Tibial nerve (tissue), 4 donors: ENCODE measurements at regions not wholly inside any gene's neighbourhood (a gene's known extent, or its start where the extent isn't known, plus 50 kb on each side); places are given as distances from the start of the nearest gene placed in this dataset.

Experiments
- DNase-seq, 2 donors: peaks; one replicate each; pipeline ENCODE4 v3.0.0-alpha.2; 2019; ENCODE audit warnings: low spot score in 2 of 2
- H3K27ac ChIP-seq, 4 donors: fragments of 200-600 bp; sonication (generic) in 3 of 4; one replicate each; pipeline ENCODE4 v1.5.1; 2017 to 2019; ENCODE audit warnings: mild to moderate bottlenecking in 1 of 4
- H3K27me3 ChIP-seq, 2 donors: fragments of 200-600 bp; sonication (generic) in 1 of 2; one replicate each; pipeline versions ENCODE4 v1.5.1 to v1.6.0; 2017 to 2019
- H3K36me3 ChIP-seq, 3 donors: fragments of 200-600 bp; sonication (generic); one replicate each; pipeline ENCODE4 v1.5.1; 2018 to 2019
- H3K4me1 ChIP-seq, 4 donors: fragments of 200-600 bp; sonication (generic) in 3 of 4; one replicate each; pipeline ENCODE4 v1.5.1; 2017 to 2019
- H3K4me3 ChIP-seq, 4 donors: fragments of 200-600 bp; sonication (generic) in 3 of 4; one replicate each; pipeline ENCODE4 v1.5.1; 2017 to 2019; ENCODE audit warnings: mild to moderate bottlenecking in 1 of 4, moderate library complexity in 1 of 4
- H3K9me3 ChIP-seq, 4 donors: fragments of 200-600 bp; sonication (generic) in 3 of 4; one replicate each; pipeline ENCODE4 v1.5.1; 2017 to 2019
- CTCF ChIP-seq, 5 experiments: fragments of 200-600 bp in 3 of 5; fragments of 450-650 bp in 2 of 5; sonication (generic) in 3 of 5; IDR thresholded peaks; one replicate each; pipeline ENCODE4 v1.5.1; 2016 to 2019; ENCODE audit warnings: antibody characterized with exemption in 5 of 5, mild to moderate bottlenecking in 3 of 5, moderate library complexity in 2 of 5
- EP300 ChIP-seq, 2 donors: sonication (generic); formaldehyde crosslinking; IDR thresholded peaks; one replicate each; pipeline ENCODE4 v1.6.1; 2017; ENCODE audit warnings: antibody characterized with exemption in 2 of 2, mild to moderate bottlenecking in 1 of 2
- POLR2A ChIP-seq, 2 donors: fragments of 450-650 bp; IDR thresholded peaks; one replicate each; pipeline ENCODE4 v1.6.1; 2017; ENCODE audit warnings: antibody characterized with exemption in 2 of 2, mild to moderate bottlenecking in 2 of 2, moderate library complexity in 2 of 2
- WGBS, 2 donors: methylation state at CpG; one replicate each; pipeline ENCODE4 v1.1.5; 2018; 5-methylcytosine and 5-hydroxymethylcytosine counted together

DNA sequence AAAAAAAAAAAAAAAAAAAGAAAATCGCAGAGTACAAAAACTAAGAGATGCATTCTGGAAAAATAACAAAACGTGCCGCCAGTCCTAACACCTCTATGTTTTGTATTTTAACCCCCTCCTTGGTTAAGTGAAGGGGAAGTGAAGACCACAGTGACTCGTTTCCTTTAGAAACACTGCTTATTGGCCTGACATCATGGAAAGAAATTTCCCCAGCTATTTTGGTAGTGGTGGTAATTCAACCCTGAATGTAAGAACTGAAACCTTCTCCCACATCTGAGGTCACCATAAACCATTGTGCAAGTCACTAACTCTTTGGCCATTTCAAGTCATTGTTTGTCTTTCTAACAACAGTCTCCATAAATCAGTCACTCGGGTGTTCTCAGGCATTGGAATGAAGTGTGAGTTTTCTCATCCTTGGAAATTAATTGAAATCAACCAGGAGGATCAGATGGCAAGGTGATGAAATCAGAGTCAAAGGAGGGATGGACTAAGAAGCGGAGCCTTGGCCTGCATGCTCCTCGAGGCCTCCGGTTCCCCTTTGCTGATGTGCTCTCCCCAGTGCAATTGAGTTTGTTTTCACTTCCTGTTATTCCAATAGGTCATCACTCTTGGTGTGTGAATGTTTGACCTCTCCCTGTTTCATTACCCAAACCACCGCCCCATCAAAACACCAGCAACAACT is 443.9 kb downstream of the FGF9 start:
- TF ChIP-seq POLR2A (IDR thresholded peaks at IDR 0.05) (no peak), EP300 (IDR thresholded peaks at IDR 0.05) (peak in 1 of 2 donors; percentile 63), CTCF (IDR thresholded peaks at IDR 0.05) (no peak)
- peaks cover 0 to 5% (median 0%) of the 10 kb centered on the region in 4 donors for H3K4me1 ChIP-seq
- H3K27me3 ChIP-seq = no peaks in the 10 kb centered on the region
- WGBS, 2 donors = 53 to 54% methylated on average over 9 of the region's 9 CpGs
- H3K36me3 ChIP-seq = no peaks in the 10 kb centered on the region
- DNase-seq = peak in 1 of 2 donors; percentile 43
- H3K4me3 ChIP-seq = no peak overlapping the region
- no peak overlapping the region for H3K27ac ChIP-seq
- H3K9me3 ChIP-seq = no peaks in the 10 kb centered on the region

DNA sequence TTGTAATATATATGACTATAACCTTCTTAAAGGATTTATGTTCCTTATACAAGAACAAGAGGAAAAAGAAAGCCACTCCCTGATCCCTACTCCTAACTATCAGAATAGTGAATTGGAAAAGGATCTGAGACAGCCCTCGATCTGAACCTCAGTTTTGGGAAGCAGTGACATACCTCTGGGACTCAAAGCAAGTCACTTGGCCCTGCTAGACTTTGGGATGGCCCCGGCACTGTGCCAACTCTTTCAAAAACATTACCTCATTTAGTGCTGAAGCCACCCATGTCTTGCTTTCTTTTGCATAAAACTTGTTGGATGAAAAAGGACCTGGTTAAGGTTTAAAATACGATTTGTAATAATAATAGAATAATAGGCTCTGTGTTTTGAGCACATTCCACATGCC is 447.3 kb downstream of the FGF9 start:
- no peak overlapping the region for H3K27ac ChIP-seq
- no peaks in the 10 kb centered on the region for H3K4me1 ChIP-seq
- H3K9me3 ChIP-seq = no peaks in the 10 kb centered on the region
- no peaks in the 10 kb centered on the region for H3K27me3 ChIP-seq
- H3K4me3 ChIP-seq = no peak overlapping the region
- no peak for DNase-seq
- TF ChIP-seq CTCF (IDR thresholded peaks at IDR 0.05) (no peak), EP300 (IDR thresholded peaks at IDR 0.05) (no peak), POLR2A (IDR thresholded peaks at IDR 0.05) (no peak)
- WGBS, 2 donors = 61 to 67% methylated on average over 3 of the region's 3 CpGs
- H3K36me3 ChIP-seq = no peaks in the 10 kb centered on the region

DNA sequence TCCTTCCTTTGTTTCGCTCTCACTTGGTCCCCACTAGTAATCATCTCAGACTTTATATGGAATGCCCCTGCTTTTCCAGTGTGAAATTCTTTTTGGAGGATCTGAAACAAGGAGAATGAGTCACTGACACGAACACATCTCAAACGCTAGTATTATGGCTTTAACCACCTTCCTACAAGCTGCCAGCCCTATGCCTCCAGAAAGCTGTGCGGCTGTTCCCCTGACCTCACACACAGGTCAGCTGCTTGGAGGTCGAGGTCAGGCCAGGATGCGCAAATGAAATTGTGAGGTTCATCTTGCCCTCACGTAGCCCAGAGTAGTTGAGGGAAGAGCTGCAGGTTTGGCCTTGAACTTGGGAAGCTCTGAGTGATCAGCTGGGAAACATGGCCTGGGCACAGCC is 449.8 kb downstream of the FGF9 start:
- Histone ChIP-seq H3K4me3 (no peak overlapping the region), H3K36me3 (no peaks in the 10 kb centered on the region), H3K27me3 (no peaks in the 10 kb centered on the region), H3K9me3 (no peaks in the 10 kb centered on the region), H3K4me1 (no peaks in the 10 kb centered on the region), H3K27ac (no peak overlapping the region)
- WGBS, 2 donors = 72 to 76% methylated on average over 6 to 7 of the region's 7 CpGs
- DNase-seq = no peak
- TF ChIP-seq POLR2A (IDR thresholded peaks at IDR 0.05) (no peak), CTCF (IDR thresholded peaks at IDR 0.05) (no peak), EP300 (IDR thresholded peaks at IDR 0.05) (no peak)

GRCh38 chr13:22121146-22121739 is 450.4 kb downstream of the FGF9 start:
- TF ChIP-seq CTCF (IDR thresholded peaks at IDR 0.05) (no peak), EP300 (IDR thresholded peaks at IDR 0.05) (no peak), POLR2A (IDR thresholded peaks at IDR 0.05) (no peak)
- 67 to 69% methylated on average over 10 of the region's 10 CpGs for WGBS, 2 donors
- no peak for DNase-seq

DNA sequence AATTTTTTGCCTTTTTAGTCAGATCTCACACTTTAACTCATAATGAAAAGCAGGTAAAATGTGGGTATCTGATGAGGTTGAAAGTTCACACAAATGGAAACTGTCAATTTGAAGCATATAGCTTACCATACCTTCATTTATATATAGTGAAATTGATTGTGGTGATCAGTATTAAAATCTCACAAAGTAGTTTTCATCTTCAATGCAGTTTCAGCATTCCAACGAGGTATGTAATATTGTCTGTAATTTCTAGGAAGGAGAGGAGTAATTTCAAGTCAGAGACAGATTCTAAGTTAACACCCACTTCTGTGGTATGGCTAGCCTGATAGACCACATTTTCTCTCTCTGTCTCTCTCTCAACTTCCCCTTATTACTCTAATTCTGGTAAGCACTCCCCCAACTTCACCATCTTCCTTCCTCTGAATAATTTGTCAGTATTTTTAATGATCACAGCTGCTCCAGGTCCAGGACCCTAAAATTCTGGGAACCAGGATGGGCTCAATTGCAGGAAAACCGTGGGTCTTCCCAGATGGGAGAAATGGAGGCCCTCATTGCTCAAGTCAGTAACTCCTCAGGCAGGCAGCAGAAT is 455.7 kb downstream of the FGF9 start:
- Histone ChIP-seq H3K36me3 (no peaks in the 10 kb centered on the region), H3K27me3 (no peaks in the 10 kb centered on the region), H3K4me3 (no peak overlapping the region), H3K9me3 (peaks cover 0 to 7% (median 0%) of the 10 kb centered on the region in 4 donors), H3K4me1 (no peaks in the 10 kb centered on the region), H3K27ac (no peak overlapping the region)
- DNase-seq = no peak
- WGBS, 2 donors = 25 to 26% methylated on average over 2 of the region's 2 CpGs
- TF ChIP-seq EP300 (IDR thresholded peaks at IDR 0.05) = no peak
- no peak for TF ChIP-seq POLR2A (IDR thresholded peaks at IDR 0.05)
- no peak for TF ChIP-seq CTCF (IDR thresholded peaks at IDR 0.05)

More at GRCh38 chr13:22121146-22121739, 450.4 kb downstream of the FGF9 start:
- Histone ChIP-seq H3K27me3 (no peaks in the 10 kb centered on the region), H3K4me3 (no peak overlapping the region), H3K36me3 (no peaks in the 10 kb centered on the region), H3K4me1 (no peaks in the 10 kb centered on the region), H3K9me3 (no peaks in the 10 kb centered on the region), H3K27ac (no peak overlapping the region)
